Activated CD4-positive, alpha-beta T cell treated with anti-CD3 and anti-CD28 coated beads for 4 hours (primary cell): ENCODE measurements at regions not wholly inside any gene's neighbourhood (a gene's known extent, or its start where the extent isn't known, plus 50 kb on each side); places are given as distances from the start of the nearest gene placed in this dataset.

Experiments used
- DNase-seq, 2 donors: peaks; one replicate each; pipeline ENCODE4 v3.0.0-alpha.2; 2020

DNA sequence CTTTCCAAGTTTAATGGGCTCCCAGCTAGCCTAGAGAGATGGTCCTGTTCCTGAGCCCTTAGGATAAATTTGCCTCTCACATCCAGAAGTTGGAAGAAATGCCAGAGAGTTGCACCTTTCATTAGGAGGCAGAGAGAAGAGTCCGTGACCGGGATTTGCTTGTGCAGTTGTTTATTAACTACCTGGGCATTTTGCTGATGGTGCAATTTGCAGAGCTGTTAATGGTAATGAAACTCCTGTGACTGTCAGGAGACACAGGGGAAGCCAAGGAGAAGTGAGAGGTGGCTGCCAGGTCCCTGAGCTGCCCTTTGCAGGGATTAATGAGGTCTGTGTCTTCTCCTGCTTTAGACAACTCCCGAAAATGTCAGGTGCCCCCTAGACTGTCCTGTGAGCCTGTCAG lies 69.1 kb upstream of the B3GAT1 start:
- DNase-seq: no peak

GRCh38 chr11:134480136-134480712 lies 68.2 kb upstream of the B3GAT1 start:
- no peak for DNase-seq

DNA sequence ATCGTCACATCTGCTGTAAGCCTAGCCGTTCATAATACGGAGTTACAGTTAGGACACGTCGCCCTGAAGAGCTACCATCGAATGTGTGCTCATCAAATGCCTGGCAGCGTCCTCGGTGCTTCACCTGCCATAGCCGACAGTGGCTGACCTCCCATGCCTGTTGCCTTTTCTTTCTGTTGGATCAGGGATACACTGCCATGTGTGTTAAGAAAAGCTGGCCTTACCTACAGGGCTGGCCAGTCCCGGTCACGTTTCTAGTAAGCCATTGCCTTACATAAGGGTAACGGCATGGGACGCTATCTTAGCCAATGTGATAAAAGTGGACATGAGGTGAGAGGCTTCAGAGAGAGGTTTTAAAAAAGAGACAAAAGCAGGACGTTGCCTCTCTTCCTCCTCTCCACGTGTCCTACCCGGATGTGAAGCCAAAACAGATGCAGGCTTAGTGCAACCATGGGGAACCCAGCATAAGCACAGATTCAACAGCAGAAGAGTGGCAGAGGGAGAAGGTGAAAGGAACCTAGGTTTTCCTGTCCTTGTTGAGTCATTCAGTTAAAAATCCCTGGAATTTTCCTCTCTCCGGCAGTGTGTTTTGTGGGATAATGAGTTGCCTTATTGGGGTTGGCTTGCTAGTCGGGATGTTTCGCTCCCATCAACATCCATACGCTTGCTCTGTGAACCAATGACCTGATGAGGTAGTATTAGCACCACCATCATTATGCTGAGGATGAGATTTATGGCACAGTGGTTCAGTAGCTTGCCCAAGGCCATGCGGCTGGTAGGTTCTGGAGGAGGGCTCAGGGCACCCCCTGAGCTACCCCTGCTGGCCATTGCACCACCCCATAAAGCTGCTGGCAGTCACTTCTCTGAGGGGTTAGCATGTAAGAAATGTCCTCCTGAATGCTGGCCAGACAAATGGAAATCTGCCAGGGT lies 67.4 kb upstream of the B3GAT1 start:
- DNase-seq: no peak

- DNase-seq: no peak
Observed at GRCh38 chr11:134478611-134479010, 66.6 kb upstream of the B3GAT1 start.

- DNase-seq: no peak
Observed at GRCh38 chr11:134478176-134478575, 66.1 kb upstream of the B3GAT1 start.

DNA sequence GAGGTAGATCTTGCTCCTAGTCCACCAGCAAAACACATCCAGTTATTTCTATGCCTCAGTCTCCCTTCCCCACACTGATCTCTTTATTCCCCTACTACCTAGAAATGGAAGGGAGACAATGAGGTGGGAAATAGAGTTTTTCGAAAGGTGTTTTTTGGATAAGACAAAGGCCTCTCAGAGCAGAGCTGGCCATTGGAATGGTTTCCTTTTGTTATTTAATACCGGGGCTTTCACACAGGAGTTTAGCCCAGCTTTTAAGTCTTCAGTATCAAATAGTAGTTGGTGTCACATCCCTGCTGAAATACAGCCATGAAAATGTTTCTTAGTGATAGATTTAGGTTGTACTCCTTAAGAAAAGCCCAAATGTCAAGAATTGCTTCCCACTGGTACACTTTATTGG lies 65.4 kb upstream of the B3GAT1 start:
- DNase-seq: no peak

DNA sequence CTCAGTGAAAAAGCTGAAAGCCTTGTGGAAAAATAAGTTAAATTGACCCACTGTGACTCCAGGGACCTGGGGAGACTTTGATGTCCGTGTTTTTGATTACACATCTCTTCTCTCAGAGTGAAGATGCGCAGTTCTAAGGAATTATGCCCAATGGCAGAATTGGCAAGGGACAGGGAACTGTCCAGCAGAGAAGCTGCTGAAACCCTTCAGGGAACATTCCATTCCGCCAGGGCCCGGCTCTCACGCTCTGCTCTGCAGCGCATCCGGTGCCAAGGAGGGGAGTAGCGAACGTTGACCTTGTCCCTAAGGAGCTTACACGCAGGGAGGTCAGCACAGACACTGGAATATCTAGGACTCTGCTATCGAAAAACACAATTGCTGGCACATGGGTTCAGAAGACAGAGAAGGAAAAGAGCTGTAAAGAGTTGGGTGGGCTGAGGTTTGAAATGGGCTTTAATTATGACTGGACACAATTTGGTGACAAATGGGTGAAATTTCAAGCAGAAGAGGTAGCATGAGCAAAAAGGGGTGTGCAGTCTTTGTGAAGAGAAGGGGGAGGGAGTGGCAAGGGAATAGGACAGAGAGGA lies 64.5 kb upstream of the B3GAT1 start:
- no peak for DNase-seq

- no peak for DNase-seq
Observed at GRCh38 chr11:134475951-134476350, 63.9 kb upstream of the B3GAT1 start.

DNA sequence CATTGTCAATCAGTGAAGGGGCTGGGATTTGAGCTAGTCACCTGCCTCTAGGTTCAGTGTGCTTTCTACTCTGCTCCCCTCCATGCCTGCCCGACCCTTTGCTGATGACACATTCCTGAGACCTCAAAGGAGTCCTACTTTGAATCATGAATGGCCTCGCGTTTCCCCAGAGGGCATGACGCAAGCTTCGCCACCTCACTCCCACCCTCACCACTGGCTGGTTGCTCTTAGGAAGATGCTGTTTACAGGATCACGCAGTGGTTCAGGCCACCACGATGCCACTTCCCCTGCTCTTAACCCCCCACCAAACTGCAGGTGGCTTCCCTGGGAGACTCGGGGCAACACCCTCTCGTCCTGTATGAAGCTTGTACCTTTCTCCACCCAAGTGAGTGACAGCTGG lies 62.9 kb upstream of the B3GAT1 start:
- no peak for DNase-seq

DNA sequence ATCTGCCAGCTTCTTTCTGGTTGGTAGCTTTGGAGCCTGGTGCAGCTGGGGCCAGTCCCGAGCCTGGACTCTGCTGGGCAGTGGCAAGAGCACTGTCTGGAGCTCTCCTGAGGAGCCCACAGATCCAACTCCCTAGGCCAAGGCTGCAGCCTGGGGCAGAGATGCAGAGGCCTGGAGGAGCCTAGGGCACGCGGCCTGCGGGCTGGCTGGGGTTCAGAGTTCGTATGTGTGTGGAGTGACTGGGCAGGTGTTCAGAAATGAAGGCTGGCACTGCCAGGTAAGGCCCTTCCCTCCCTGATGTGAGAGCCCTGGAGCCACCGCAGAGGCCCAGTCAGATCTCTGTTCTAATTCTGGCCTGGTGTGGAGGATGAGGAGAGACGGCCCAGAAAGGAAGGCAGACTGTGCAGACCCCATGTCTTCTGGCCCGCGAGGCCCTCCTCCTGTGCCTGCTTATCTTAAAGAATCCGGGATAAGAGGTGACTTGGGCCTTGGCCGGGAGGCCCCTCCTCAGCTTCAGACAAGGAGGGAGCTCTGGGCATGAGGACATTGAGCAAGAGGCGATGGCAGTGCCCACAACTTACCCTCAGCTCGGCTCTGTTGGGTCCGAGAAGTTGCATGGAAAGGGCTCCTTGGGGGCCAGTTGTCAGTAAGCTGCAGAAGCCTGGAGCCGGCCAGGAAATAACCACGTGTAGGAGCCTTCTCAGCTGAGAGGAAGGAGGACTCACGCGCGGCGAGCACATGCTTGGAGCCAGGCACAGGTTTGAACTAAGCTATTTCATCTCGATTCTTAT lies 62.2 kb upstream of the B3GAT1 start:
- no peak for DNase-seq

- DNase-seq: no peak
Observed at GRCh38 chr11:134471716-134472455, 59.8 kb upstream of the B3GAT1 start.

DNA sequence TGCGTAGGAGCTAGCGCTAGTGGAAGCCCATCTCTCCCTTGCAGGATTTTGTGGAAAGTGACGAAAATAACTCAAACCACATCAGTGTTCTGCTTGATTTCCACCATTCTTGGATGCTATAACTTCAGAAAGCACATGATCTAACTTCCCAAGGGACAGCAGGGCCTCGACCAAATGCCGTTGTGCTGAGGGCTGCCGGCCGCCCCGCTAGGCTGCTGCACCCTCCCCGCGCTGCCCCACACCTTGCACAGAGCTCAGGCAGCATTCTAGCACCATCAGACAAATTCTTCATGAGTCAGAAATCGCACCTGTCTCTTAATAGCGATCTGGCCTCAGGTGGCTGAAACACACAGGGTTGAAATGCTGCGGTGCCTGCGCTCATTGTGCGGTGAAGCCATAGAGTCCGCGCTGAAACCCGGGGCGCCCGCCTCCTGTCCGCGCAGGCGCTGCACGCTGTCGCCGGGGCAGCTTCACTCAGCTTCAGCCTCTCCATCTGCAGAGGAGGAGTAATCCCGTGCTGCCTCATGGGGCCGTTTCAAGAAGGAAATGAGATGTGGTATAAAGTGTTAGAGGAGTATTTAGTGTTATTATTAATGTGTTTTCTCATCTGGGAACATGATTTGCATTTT lies 59.2 kb upstream of the B3GAT1 start:
- DNase-seq: no peak

DNA sequence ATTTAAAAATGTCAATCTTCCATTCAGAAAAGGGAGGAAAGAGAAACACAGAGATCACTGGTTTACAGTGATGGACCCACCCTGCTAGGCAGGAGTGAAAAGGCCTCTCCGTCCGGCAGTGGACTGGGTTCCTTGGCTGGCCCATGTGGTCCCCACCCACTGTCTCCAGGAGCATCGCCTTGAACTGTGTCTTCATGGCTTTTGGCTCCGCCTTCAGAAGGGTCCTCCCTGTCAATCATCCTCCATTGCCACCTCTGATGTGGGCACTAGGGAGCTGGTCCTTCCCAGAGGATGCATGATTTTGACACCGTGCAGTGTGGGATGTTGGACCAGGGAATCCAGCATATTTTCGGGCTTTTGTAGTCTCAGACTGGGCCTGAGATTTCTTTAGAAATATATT lies 58.2 kb upstream of the B3GAT1 start:
- DNase-seq: no peak

- no peak for DNase-seq
Observed at GRCh38 chr11:134469627-134470026, 57.6 kb upstream of the B3GAT1 start.

GRCh38 chr11:134468796-134469195 lies 56.8 kb upstream of the B3GAT1 start:
- DNase-seq: no peak

GRCh38 chr11:134468081-134468668 lies 56.1 kb upstream of the B3GAT1 start:
- DNase-seq: no peak

- no peak for DNase-seq
Observed at GRCh38 chr11:134466610-134467567, 54.8 kb upstream of the B3GAT1 start.

GRCh38 chr11:134466156-134466555 lies 54.1 kb upstream of the B3GAT1 start:
- DNase-seq: no peak

DNA sequence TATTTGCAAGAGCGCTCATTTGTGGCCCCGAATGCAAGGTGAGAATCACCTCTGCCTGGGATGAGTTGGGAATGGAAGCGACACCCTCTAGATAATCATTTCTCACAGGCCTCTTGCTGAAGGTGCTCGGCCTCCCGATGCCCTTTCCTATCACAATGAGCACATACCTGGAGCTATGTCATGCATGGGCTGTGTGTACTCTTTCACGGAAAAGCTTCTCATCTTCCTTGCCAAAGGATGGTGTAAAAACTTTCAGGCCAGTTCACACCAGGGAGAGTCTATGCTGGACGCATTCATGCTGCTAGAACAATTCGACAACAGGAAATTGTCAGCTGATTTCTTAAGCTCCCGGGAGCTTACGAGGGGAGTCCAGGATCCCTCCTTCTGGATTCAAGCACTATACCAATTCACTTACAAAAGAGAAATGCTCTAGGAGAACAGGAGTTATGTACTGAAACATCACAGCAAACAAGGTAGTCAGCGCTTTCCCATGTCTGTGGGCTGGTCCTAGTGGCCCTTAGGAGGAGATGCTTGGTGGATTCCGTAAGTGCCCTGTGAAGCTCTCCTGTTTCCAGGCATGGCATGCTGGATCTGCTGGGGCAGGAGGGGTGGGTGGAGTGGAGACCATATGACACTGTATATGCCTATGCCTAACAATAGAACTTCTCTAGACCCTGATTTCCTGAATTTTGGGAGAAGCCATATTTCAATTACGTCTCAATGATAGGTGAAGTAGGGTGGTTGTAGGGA lies 53.1 kb upstream of the B3GAT1 start:
- DNase-seq: no peak

DNA sequence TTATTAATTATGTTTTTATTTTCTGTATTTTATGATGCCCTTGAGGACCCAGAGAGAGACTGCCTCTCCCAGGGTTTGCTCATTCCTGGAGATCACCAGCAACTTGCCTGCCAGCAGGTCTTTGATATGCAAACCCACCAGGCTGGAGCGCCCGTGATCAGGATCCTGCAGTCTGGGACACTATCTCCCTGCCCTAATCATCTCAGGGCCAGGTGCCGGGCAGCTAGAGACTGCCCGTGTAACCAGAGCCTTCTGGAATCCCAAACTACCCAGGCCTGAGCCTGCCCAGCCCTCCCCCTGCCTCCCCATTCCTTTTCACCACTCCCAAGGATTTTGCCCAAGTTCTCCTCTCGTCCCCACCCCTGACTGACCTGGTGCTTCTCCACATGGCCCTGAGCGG lies 52.2 kb upstream of the B3GAT1 start:
- no peak for DNase-seq
